OCI-LY1 (cell line): ENCODE measurements at regions not wholly inside any gene's neighbourhood (a gene's known extent, or its start where the extent isn't known, plus 50 kb on each side); places are given as distances from the start of the nearest gene placed in this dataset.

Source experiments
- H2AFZ ChIP-seq: fragments of 200-600 bp; sonication (generic), shearing (Covaris generic); 2 replicates; pipeline ENCODE4 v1.6.0; 2014; ENCODE audit warnings: antibody characterized with exemption, mild to moderate bottlenecking, low read length
- H3F3A ChIP-seq: fragments of 200-600 bp; sonication (generic), shearing (Covaris generic); 2 replicates; pipeline ENCODE4 v1.6.0; 2014; ENCODE audit warnings: mild to moderate bottlenecking, antibody characterized with exemption, low read length, moderate library complexity; ENCODE audit not compliant: insufficient read depth
- H3K27ac ChIP-seq: fragments of 200-600 bp; sonication (generic); 2 replicates; pipeline ENCODE4 v1.5.1; 2014; ENCODE audit warnings: low read length, mixed run types, mild to moderate bottlenecking, low read depth; ENCODE audit not compliant: poor library complexity, severe bottlenecking
- H3K27me3 ChIP-seq: fragments of 200-600 bp; sonication (generic); 2 replicates; pipeline ENCODE4 v1.6.0; 2014; ENCODE audit warnings: antibody characterized with exemption, mild to moderate bottlenecking, low read length, moderate library complexity; ENCODE audit not compliant: insufficient read depth
- H3K36me3 ChIP-seq: fragments of 200-600 bp; sonication (generic); 2 replicates; pipeline ENCODE4 v1.6.1; 2014; ENCODE audit warnings: mild to moderate bottlenecking, antibody characterized with exemption, low read length, moderate library complexity, mixed read lengths; ENCODE audit not compliant: insufficient read depth
- H3K4me1 ChIP-seq: fragments of 200-600 bp; sonication (generic); 2 replicates; pipeline ENCODE4 v1.5.1; 2014; ENCODE audit warnings: mild to moderate bottlenecking, low read length, moderate library complexity; ENCODE audit not compliant: insufficient read depth, severe bottlenecking
- H3K4me2 ChIP-seq: fragments of 200-600 bp; sonication (generic), shearing (Covaris generic); 2 replicates; pipeline ENCODE4 v1.6.1; 2014; ENCODE audit warnings: low read length
- H3K4me3 ChIP-seq: fragments of 200-600 bp; sonication (generic); 2 replicates; pipeline ENCODE4 v1.5.1; 2014; ENCODE audit warnings: low read length, low read depth, mild to moderate bottlenecking, mixed read lengths; ENCODE audit not compliant: poor library complexity, severe bottlenecking
- H3K79me2 ChIP-seq: fragments of 200-600 bp; shearing (Covaris generic); 2 replicates; pipeline ENCODE4 v1.6.1; 2016; ENCODE audit warnings: mixed run types, low read length, mixed read lengths; ENCODE audit not compliant: insufficient read depth
- H3K9ac ChIP-seq: fragments of 200-600 bp; sonication (generic), shearing (Covaris generic); 2 replicates; pipeline ENCODE4 v1.6.1; 2014; ENCODE audit warnings: mild to moderate bottlenecking, low read length, mixed read lengths
- H3K9me2 ChIP-seq: fragments of 200-600 bp; sonication (generic), shearing (Covaris generic); 2 replicates; pipeline ENCODE4 v1.6.1; 2014; ENCODE audit warnings: low read depth, mild to moderate bottlenecking, low read length, mixed read lengths
- H3K9me3 ChIP-seq: fragments of 200-600 bp; shearing (Covaris generic); 2 replicates; pipeline ENCODE4 v1.6.1; 2014; ENCODE audit warnings: low read length, mixed read lengths
- H4K20me1 ChIP-seq: fragments of 200-600 bp; sonication (generic), shearing (Covaris generic); 2 replicates; pipeline ENCODE4 v1.6.0; 2016; ENCODE audit warnings: mild to moderate bottlenecking, low read length; ENCODE audit not compliant: insufficient read depth
- CTCF ChIP-seq: fragments of 200-600 bp; sonication (generic), shearing (Covaris generic); IDR thresholded peaks from 2 replicates; pipeline ENCODE4 v1.5.1; 2017; ENCODE audit warnings: mild to moderate bottlenecking, antibody characterized with exemption, low read length, moderate library complexity, mixed read lengths
- EZH2 ChIP-seq: fragments of 200-600 bp; sonication (generic), shearing (Covaris generic); IDR thresholded peaks from 2 replicates; pipeline ENCODE4 v1.8.0; 2017; ENCODE audit warnings: borderline replicate concordance, mixed run types, mild to moderate bottlenecking, antibody characterized with exemption, low read length, moderate library complexity, mixed read lengths

GRCh38 chr13:67296511-67296910, 66.4 kb upstream of the PCDH9 start:
- H3K4me3 ChIP-seq: no peak overlapping the region
- no peak overlapping the region for H3K9ac ChIP-seq
- TF ChIP-seq CTCF (no peak), EZH2 (no peak)
- no peak overlapping the region for H3K4me2 ChIP-seq
- no peaks in the 10 kb centered on the region for H3F3A ChIP-seq
- H3K27ac ChIP-seq: no peak overlapping the region
- H2AFZ ChIP-seq: no peak overlapping the region
- no peaks in the 10 kb centered on the region for H4K20me1 ChIP-seq
- H3K79me2 ChIP-seq: no peaks in the 10 kb centered on the region
- no peaks in the 10 kb centered on the region for H3K27me3 ChIP-seq
- H3K4me1 ChIP-seq: peaks cover 5% of the 10 kb centered on the region
- no peaks in the 10 kb centered on the region for H3K9me3 ChIP-seq
- no peaks in the 10 kb centered on the region for H3K36me3 ChIP-seq
- H3K9me2 ChIP-seq: no peaks in the 10 kb centered on the region

GRCh38 chr13:67292886-67293285, 62.8 kb upstream of the PCDH9 start:
- no peak overlapping the region for H3K27ac ChIP-seq
- no peaks in the 10 kb centered on the region for H3K9me3 ChIP-seq
- H3K27me3 ChIP-seq: no peaks in the 10 kb centered on the region
- H2AFZ ChIP-seq: no peak overlapping the region
- H3K9me2 ChIP-seq: no peaks in the 10 kb centered on the region
- H4K20me1 ChIP-seq: no peaks in the 10 kb centered on the region
- no peaks in the 10 kb centered on the region for H3K36me3 ChIP-seq
- no peaks in the 10 kb centered on the region for H3F3A ChIP-seq
- H3K4me2 ChIP-seq: no peak overlapping the region
- H3K79me2 ChIP-seq: no peaks in the 10 kb centered on the region
- no peak overlapping the region for H3K4me3 ChIP-seq
- H3K9ac ChIP-seq: no peak overlapping the region
- no peak for TF ChIP-seq CTCF
- TF ChIP-seq EZH2: no peak
- no peaks in the 10 kb centered on the region for H3K4me1 ChIP-seq

DNA sequence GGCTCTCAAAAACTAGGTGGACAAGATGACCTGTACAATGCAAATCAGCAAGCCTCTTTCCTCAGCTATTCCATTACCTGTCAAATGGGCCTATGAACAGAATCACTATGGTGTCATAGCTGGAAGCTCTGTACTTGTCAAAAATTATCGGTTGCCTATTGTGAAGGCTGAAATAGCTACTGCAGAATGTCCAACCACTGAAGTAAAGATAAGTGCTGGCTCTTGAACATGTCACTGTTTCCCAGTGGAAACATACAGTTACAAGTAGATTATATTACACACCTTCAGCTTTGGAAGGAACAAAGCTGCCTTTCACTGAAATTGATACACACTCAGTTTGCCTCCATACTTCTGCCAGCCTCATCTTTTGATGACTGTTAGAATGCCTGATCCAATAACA, 55.5 kb upstream of the PCDH9 start:
- Histone ChIP-seq H3K79me2 (no peaks in the 10 kb centered on the region), H3K4me2 (no peak overlapping the region), H3K36me3 (no peaks in the 10 kb centered on the region), H3K9me3 (no peaks in the 10 kb centered on the region), H4K20me1 (no peaks in the 10 kb centered on the region), H3K4me3 (no peak overlapping the region), H3K9me2 (no peaks in the 10 kb centered on the region), H3K27ac (no peak overlapping the region), H3K9ac (no peak overlapping the region), H3F3A (no peaks in the 10 kb centered on the region), H3K4me1 (no peaks in the 10 kb centered on the region), H3K27me3 (no peaks in the 10 kb centered on the region), H2AFZ (no peak overlapping the region)
- TF ChIP-seq CTCF (no peak), EZH2 (no peak)
